Medulla oblongata (tissue), 1 donor: ENCODE measurements at regions not wholly inside any gene's neighbourhood (a gene's known extent, or its start where the extent isn't known, plus 50 kb on each side); places are given as distances from the start of the nearest gene placed in this dataset.

Source experiments
- DNase-seq: peaks from one replicate; pipeline ENCODE4 v3.0.0-alpha.2; 2015; ENCODE audit errors: extremely low spot score

DNA sequence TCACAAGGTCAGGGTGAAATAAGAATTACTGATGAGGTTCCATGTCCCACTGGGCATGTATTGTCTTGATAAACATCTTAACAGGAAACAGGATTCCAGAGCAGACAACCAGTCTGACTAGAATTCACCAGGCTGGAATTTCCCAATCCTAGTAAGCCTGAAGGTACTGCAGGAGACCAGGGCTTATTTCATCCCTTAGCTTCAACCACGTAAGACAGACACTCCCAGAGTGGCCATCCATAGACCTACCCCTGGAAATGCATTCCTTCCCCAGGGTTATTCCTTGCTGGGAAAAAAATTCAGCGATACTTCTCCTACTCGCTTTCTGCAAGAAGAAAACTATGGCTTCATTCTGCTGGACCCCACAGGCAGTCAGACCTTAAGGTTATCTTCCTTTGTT is 785.4 kb downstream of the NR2F1-AS1 start:
- no peak for DNase-seq

DNA sequence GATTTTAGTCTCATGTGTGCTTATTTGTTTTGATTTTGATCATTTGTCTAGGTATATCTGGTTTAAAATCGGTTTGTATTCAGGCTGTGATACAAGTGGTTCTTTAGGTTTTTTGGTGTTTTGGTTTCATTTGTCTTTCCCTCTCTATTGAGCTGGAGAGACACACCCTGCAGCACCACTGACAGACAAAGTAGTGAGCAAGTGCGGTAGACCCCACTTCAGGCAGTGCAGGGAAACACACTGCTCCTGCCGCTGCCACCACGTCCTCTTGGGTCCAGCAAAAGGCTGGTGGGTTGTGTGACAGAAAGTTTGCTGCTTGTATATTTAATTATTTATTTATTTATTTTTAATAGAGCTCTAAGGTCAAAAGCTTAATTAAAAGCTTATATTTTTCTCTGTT is 801.0 kb downstream of the NR2F1-AS1 start:
- no peak for DNase-seq

DNA sequence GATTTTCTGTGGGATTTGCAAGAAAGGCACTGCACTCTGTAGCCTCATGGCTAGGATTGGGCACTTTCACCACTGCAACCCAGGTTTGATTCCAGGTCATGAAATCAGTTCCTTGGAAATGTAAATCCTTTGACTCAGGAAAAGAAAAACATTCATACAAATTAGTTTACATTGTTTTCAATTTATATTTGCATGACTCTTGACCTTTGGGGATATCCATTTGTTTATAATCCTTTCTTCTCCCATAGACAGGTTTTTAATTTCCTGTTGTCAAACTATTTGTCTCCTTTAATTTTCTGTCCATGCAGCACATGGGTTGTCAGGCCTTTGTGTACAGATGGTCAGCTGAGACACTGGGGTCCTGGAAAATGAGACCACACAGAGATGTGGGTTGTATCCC is 801.5 kb downstream of the NR2F1-AS1 start:
- DNase-seq: no peak

DNA sequence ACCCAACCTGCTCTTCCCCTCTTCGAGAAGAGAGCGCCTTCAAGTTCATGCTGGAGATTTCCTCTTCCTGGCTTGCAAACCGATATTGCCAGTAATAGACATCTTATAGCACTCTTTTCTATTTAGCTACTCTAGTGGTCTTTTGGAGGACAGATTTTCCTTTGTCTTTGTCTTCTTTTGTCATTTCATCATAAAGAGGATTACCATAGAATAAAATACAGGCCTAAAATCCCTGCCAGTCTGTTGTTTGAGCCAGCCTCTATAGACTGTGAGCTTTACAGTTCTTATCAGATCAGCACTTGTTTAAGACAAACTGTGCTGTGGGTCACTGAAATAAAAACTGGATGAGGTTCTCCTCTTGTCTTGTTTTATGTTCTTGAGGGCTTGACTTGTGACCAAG is 802.8 kb downstream of the NR2F1-AS1 start:
- no peak for DNase-seq

DNA sequence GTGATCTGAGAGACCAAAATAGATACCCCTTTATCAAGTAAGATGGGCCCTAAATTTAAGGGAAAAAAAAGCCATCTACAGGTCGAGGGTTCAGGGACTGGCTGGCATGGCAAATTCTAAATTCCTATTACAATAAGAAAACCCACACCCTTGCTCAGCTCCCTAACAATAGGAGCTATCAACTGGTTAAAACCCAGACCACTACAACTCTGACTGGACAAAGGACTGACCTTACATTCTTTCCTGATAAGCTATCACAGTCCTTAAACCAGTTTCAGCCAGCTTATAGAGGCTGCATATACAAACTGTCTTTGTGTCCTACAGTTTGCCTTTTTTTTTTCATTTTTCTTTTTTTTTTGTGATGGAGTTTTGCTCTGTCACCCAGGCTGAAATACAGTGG is 803.6 kb downstream of the NR2F1-AS1 start:
- no peak for DNase-seq

DNA sequence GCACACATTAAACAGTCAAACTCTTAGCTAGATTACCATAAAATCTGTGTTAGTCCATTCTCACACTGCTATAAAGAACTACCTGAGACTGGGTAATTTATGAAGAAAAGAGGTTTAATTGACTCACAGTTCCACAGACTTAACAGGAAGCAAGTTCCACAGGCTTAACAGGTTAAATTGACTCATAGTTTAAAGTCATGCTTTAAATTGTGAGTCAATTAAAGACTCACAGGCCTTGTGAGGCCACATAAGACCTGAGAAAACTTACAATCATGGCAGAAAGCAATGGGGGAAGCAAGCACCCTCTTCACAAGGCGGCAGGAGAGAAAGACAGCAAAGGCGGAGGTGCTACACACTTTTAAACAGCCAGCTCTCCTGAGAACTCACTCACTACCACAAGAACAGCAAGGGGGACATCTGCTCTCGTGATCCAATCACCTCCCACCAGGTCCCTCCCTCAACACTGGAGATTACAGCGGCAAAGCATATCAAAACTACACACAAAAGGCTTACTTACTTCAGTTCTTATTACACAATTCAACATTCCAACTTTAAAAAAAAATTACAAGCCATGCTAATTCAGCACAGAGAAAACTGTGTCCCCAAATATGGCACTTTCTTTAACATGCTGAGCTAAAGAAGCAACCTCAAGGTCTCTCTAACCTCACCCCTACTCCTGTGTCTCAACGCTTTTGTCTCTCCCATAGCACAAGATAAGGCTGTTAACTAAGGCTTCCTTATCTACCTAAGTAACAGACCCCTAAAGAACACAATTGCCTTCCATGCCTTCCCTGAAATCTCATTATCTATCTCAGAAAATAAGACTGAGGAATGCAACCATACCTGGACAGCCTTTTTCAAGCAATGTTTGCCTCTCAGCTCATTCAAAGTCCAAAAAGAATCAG is 805.1 kb downstream of the NR2F1-AS1 start:
- DNase-seq: no peak

DNA sequence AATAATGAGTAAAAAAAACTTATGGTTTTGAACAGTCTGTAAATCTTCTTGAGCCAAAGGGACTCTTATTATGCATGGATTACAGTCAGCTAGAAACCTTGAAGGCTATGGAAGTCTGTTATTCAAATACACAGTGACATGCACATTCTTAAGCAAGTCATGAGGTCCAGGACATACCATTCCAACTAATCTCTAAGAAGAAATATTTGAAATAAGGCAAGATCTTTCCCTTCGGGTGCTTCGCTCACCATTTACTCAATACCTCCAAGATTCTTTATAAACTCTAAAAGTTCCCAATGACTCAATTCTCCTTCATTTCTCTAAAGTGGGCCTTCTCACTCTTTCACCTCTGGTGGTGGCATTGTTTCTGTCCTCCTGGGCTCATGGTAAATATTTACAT is 811.0 kb downstream of the NR2F1-AS1 start:
- no peak for DNase-seq

DNA sequence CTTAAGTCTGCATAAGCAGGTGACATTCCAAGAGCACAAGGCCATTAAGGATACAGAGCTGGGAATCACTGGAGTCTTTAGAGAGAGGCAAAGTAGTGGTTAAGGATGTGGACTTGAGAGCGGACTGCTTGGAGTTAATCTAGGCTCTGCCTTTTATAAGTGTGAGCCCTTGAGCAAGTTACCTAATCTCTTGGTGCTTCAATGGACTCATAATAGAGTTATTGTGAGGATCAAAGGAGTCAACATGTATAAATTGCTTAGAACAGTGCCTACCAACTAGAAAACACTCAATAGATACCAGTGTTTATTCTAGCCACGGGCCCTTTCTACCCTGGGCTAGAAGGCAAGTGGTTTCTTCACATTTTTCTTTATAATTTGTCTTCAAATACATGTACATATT is 819.4 kb downstream of the NR2F1-AS1 start:
- no peak for DNase-seq

DNA sequence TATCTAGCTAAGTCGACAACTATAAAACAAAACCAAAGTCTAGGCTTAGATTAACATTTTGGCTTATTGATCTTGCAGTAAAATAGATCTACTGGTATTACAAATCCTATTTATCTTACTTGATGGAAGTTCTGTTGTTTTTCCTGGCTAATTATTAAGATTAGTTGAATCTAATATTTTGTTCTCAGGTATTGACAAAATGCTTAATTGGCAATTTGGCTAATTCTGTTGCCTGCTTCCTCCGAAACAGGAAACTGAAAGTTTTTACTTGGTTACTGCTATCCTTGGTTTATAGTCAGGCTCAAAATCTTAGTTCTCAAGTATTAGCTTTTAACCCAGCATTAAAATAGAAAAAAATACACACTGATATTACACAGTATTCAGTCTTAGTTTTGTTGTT is 820.5 kb downstream of the NR2F1-AS1 start:
- no peak for DNase-seq

DNA sequence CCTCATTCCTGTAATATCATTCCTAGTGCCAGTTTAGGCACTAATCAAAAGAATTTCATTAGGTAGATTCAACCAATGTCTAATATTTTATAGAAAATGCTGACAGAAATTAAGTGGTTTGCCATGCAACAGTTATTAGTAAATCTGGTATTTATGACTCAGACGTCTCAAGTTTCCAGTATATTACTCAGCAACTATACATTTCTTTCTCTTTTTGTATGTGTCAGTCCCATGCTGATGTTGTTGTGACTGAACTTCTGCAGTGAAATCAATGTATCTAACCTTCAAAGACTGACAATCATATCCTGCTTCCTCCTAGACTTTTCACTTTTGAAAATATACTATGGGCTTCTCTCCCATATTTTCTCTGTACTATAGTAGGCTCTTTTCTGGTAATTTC is 822.5 kb downstream of the NR2F1-AS1 start:
- no peak for DNase-seq

DNA sequence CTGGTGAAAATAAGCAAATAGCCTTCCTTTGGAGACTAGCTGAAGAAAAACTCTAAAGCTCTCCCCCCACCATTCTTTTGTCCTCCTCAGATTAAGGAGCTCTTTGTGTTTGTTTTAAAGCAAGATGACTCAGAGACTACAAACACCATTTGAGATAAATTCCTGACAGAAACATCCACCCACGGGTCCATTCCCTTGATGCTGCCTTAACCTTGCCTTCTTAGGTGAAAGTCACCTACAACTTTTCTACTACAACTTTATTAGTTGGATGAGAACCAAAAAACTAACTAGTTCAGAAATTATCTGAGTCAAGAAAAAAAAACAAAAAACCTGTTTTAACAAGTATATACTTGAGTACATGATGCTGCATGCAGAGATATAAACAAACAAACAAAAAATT is 831.1 kb downstream of the NR2F1-AS1 start:
- no peak for DNase-seq

DNA sequence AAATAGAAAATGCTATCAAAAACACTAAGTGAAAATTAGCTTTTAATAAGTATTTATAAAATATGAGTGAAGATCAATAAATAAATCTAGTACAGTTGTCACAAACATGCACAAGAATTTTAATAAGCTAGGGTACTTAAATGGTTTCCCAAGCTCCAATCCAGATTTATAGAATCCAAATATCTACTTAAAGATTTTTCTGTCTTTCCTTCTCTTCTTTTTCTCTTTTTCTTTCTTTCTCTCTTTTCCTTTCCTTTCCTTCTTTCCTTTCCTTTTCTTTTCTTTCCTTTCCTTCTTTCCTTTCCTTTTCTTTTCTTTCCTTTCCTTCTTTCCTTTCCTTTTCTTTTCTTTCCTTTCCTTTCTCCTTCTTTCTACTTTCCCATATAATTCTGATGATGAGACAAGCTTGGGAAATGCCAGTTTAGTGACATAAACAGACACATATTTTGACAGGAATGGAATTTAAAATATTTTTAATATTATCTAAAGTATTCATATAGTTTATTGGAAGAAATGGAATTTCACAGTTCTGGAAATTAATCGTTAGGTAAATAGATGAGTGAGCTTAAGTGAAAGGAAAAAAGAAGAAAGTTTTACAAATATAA is 832.8 kb downstream of the NR2F1-AS1 start:
- DNase-seq: no peak

DNA sequence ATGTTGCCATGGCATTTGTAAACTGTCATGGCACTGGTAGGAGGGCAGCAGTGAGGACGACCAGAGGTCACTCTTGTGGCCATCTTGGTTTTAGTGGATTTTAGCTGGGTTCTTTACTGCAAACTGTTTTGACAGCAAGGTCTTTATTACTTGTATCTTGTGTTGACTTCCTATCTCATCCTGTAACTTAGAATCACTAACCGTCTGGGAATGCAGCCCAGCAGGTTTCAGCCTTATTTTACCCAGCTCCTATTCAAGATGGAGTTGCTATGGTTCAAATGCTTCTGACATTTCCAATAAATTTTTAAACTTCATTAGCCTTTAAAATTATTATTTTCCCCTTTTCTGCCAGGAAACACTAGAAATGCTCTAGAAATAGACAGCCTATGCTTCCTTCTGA is 839.1 kb downstream of the NR2F1-AS1 start:
- no peak for DNase-seq

DNA sequence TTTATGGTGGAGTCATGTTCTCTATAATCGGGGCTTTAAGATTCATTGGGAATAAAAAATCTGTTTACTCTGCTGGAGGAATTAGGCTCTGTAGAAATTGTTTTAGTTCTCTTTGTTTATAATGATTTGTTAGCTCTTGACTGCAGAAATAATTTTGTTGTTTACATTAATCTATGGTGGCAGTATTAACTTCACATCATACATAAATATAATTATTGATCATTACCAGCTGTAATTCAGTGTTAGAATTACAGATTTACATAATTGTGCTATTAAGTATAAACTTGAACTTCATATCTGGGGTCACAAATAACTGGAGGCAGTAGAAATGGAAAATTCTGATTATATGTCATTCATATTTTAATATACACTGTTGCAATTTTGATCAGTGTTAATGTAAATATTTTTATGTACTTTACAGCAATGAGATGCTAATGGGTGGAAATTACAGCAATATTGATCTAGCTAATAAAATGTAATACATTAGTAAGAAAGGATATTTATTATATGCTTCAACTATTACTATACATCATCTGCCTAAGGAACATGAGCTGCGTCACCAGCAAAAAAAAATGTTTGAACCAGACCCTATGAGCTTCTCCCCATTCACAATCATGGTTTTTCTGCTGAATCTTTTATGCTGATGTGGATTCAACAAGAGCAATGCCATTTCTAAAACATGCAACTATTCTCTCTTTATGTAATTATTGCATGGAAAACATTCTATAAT is 846.6 kb downstream of the NR2F1-AS1 start:
- DNase-seq: no peak

DNA sequence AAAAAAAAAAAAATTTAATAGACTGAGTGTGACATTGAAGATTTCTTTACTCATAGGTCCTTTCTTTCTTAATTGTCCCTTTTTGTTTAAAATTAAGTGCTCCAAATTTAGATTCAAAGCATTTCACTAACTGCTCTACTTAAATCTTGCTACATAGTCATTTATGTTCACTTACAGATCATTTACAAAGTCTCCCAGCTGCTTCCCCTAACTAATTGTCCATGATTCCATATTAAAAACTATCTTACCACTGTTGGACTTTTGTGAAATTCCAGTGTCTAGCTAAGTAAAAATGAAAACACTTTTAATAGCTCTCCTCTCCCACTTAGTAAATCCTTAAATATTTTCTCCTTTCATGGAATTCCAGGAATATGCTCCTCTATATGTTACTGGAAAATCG is 850.5 kb downstream of the NR2F1-AS1 start:
- DNase-seq: no peak

DNA sequence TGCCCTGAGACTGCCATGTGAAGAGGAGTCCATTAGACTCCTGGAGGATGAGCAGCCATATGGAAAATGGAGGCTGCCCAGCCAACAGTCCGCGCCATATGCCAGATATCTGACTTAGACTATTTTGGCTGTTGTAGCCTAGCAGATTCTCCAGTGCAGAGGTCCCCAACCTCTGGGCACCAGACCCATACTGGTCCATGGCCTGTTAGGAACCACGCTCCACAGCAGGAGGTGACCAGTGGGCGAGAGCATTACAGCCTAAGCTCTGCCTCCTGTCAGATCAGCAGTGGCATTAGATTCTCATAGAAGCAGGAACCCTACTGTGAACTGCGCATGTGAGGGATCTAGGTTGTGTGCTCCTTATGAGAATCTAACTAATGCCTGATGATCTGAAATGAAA is 851.9 kb downstream of the NR2F1-AS1 start:
- DNase-seq: no peak

DNA sequence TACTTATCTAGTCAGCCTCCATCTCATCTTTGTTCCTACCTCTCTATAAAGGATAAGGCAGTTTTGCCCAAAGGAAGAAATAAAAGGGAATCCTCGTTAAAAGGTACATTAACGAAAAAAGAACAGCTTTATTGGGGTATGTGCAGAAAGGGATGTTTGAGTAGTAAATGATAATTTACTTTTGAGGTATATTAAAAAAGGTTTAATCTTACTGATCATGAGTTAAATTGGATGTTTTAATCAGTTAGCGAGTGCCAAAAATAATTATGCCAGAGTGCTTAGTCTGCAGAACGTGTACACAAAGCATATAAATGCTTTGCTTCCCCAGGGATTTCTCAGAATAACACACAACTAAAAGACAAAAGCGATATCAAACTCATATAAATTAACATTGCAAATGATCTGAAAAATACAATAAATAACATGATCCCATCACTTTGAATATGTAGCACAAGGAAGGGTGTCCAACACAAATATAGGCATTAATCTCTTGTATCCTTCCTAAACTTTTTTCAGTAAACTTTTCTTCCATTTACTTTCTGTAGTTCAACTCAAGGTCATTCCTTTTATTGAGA is 865.0 kb downstream of the NR2F1-AS1 start:
- no peak for DNase-seq

DNA sequence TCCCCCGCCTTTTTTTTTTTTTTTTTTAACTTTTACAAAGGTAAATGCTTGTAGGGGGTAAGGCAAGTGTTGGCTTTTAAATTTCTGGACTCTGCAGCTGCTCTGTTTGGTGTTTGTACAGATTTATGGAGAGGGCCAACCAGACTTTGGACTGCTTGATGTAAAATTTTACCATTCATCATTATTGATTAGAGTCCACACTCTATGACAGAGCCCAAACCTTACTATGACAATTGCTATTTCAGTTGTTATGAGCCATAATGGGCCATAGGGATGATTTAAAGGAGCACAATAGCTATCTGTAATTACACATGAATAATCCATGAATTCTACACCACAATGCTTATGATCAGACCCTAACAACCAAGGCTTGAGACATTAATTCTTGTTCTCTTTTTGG is 867.2 kb downstream of the NR2F1-AS1 start:
- no peak for DNase-seq

DNA sequence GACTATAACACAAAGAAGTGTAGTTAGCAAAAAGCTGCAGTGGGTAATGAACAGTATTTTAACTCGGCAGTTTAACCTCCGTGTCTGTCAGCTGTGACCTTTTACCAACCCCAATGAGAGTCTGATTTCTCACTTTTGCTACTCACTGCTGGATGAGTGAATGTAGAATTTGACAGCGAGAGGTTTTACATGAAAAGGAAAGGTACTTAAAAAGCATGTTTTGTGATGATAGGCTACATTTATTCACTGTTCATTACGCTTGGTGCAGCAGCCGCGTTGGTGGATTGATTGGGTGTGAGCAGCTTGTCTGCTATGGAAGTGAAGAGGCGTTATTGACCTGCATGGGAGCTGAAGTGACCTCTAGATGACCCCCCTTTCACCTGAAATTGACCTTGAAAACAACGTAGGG is 867.7 kb downstream of the NR2F1-AS1 start:
- no peak for DNase-seq

DNA sequence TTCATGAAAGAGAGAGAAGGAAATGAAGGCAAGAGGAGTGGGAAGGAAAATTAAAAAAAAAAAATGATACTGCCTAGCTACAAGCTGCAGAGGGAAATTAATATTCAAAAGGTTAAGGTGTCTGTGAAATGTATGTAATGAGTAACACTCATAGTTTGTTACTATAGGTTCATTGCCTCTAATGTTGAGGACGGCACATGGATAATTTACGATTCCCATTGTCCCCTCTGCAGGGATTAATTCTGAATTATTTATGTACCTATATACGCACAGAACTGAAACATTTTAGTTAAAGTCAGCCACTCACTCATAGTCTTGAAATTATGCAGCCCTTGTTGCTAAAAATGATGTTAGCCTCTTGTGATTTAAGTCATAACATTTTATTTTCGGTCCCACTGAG is 869.1 kb downstream of the NR2F1-AS1 start:
- no peak for DNase-seq

DNA sequence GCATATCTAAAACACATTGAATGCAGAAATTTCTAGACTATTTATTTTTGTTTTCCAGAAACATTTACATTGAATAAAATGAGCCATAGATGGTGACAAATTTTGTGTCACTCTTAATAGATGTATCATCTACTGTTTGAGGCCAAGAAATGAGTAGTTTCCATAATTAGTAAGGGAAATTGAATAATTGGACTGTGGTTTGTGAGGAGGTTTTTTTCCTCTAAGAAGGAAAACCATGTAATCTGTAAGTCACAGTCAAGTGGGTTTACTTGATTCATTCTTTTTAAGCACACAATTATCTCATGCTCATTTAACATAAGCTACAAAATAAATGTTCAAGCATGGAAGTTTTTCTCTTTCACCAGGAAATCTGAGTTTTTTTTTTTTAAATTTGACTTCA is 876.4 kb downstream of the NR2F1-AS1 start:
- DNase-seq: no peak

DNA sequence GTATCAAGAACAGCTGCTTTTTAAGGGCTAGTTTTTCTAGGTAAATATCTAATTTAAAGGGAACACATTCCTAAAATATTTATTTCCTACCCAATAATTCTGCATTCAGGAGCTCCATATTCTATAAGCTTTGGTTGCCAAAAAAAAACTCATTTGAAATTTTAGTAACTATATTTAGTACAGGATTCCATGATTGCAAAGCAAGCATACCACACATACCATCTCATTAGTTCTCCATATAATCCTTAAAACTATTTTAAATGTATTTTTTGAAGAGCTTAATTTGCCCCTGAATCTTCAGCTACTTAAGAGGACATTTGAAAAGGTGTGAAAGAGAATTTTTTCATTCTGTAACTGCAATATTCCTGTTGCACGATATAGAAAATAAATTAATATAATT is 877.0 kb downstream of the NR2F1-AS1 start:
- DNase-seq: no peak
